ENCODE measurements at regions not wholly inside any gene's neighbourhood (a gene's known extent, or its start where the extent isn't known, plus 50 kb on each side); places are given as distances from the start of the nearest gene placed in this dataset.

- H3K27ac ChIP-seq: no peak overlapping the region
- no peak overlapping the region for H3K4me3 ChIP-seq
- TF ChIP-seq, protein P1, sequence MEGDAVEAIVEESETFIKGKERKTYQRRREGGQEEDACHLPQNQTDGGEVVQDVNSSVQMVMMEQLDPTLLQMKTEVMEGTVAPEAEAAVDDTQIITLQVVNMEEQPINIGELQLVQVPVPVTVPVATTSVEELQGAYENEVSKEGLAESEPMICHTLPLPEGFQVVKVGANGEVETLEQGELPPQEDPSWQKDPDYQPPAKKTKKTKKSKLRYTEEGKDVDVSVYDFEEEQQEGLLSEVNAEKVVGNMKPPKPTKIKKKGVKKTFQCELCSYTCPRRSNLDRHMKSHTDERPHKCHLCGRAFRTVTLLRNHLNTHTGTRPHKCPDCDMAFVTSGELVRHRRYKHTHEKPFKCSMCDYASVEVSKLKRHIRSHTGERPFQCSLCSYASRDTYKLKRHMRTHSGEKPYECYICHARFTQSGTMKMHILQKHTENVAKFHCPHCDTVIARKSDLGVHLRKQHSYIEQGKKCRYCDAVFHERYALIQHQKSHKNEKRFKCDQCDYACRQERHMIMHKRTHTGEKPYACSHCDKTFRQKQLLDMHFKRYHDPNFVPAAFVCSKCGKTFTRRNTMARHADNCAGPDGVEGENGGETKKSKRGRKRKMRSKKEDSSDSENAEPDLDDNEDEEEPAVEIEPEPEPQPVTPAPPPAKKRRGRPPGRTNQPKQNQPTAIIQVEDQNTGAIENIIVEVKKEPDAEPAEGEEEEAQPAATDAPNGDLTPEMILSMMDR (IDR thresholded peaks at IDR 0.05): no peak
- intact Hi-C loops (cut with DNase I): no loop called here
- H3K27me3 ChIP-seq (ENCODE audit: low read depth): no peaks in the 10 kb centered on the region
- H3K36me3 ChIP-seq: no peaks in the 10 kb centered on the region
- DNase-seq (no peak), ATAC-seq (no peak)
- H3K4me1 ChIP-seq: peaks cover 29% of the 10 kb centered on the region
- no peaks in the 10 kb centered on the region for H3K9me3 ChIP-seq
Observed at GRCh38 chr1:228982637-228983036, 247.4 kb downstream of the RHOU start.

- Histone ChIP-seq H3K4me1 (peaks cover 30% of the 10 kb centered on the region), H3K27ac (no peak overlapping the region), H3K9me3 (no peaks in the 10 kb centered on the region), H3K4me3 (no peak overlapping the region), H3K27me3 (ENCODE audit: low read depth) (no peaks in the 10 kb centered on the region), H3K36me3 (no peaks in the 10 kb centered on the region)
- ATAC-seq (no peak), DNase-seq (no peak)
- TF ChIP-seq, protein P1 (IDR thresholded peaks at IDR 0.05): no peak
- intact Hi-C loops (cut with DNase I): no loop called here
Observed at GRCh38 chr1:228983231-228983660, 248.0 kb downstream of the RHOU start.

DNA sequence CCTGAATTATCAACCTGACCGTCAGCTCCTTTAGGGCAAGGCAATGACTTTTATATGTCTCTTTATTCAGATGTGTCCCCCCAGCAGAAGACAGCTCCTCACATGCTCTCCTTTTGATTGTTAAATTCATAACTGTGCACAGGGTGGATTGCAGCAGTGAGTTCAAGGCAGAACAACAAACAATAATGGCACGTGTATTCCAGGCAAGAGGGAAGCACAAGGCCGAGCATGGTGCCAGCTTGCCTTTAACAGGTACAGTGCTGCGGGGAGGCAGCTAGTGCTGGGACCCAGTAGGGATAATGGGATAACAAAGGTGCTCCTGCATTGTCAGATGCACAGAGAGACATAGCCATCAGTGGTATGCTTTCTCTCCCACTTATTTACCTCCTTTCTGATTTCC, 248.4 kb downstream of the RHOU start:
- H3K4me1 ChIP-seq: peaks cover 26% of the 10 kb centered on the region
- H3K9me3 ChIP-seq: no peaks in the 10 kb centered on the region
- TF ChIP-seq, protein P1 (IDR thresholded peaks at IDR 0.05): no peak
- H3K36me3 ChIP-seq: no peaks in the 10 kb centered on the region
- H3K27me3 ChIP-seq (ENCODE audit: low read depth): no peaks in the 10 kb centered on the region
- ATAC-seq (no peak), DNase-seq (no peak)
- H3K4me3 ChIP-seq: no peak overlapping the region
- intact Hi-C loops (cut with DNase I): no loop called here
- no peak overlapping the region for H3K27ac ChIP-seq

DNA sequence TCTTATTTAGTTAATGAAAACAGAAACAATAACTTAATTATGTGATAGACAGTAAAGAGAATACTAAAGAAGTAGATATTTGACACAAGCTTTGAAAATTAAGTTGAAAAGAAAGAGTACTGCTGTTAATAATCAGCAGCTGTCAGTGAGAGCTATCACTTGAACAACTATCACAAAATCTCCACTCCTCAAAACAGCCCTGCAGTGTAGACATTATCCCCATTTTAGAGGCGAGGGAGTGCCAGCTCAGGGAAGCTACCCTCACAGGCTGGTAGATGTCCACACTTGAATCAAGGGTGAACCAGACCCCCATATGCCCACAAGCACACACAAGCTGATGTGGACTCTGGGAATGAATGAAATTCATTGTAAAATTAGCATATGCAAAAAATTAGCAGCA, 248.8 kb downstream of the RHOU start:
- TF ChIP-seq, protein P1 (IDR thresholded peaks at IDR 0.05): no peak
- peaks cover 22% of the 10 kb centered on the region for H3K4me1 ChIP-seq
- intact Hi-C loops (cut with DNase I): no loop called here
- DNase-seq: no peak
- no peak overlapping the region for H3K4me3 ChIP-seq
- no peaks in the 10 kb centered on the region for H3K36me3 ChIP-seq
- no peak overlapping the region for H3K27ac ChIP-seq
- H3K9me3 ChIP-seq: no peaks in the 10 kb centered on the region
- no peak for ATAC-seq
- no peaks in the 10 kb centered on the region for H3K27me3 ChIP-seq (ENCODE audit: low read depth)

- no peaks in the 10 kb centered on the region for H3K36me3 ChIP-seq
- H3K4me1 ChIP-seq: peaks cover 23% of the 10 kb centered on the region
- H3K9me3 ChIP-seq: no peaks in the 10 kb centered on the region
- ATAC-seq: no peak
- no peak overlapping the region for H3K4me3 ChIP-seq
- intact Hi-C loops (cut with DNase I): no loop called here
- TF ChIP-seq, protein P1 (IDR thresholded peaks at IDR 0.05): no peak
- DNase-seq: no peak
- H3K27me3 ChIP-seq (ENCODE audit: low read depth): no peaks in the 10 kb centered on the region
- H3K27ac ChIP-seq: no peak overlapping the region
Observed at GRCh38 chr1:228984646-228985631, 249.7 kb downstream of the RHOU start.

Measured in lower lobe of right lung (tissue), 2 donors.